GM11168 (cell line): ENCODE measurements at regions not wholly inside any gene's neighbourhood (a gene's known extent, or its start where the extent isn't known, plus 50 kb on each side); places are given as distances from the start of the nearest gene placed in this dataset.
"Not testable (repeated sequence)": the region's sequence is repeated elsewhere in the genome, so short reads cannot be mapped to it uniquely, and the experiment has no call there.

ENCODE experiments used
- in situ Hi-C: fragments of 300-500 bp; cut with MboI; formaldehyde crosslinking; loops from one replicate; pipeline ENCODE4 v1.12.0; 2022; ENCODE audit warnings: low sequenced_read_pairs; ENCODE audit not compliant: unreplicated experiment

GRCh38 chr1:245039196-245039595 is 115.6 kb upstream of the KIF26B start:
- in situ Hi-C loops: no loop called here

GRCh38 chr1:245036102-245036501 is 118.7 kb upstream of the KIF26B start:
- in situ Hi-C loops: no loop called here

- in situ Hi-C loops: no loop called here
These were observed 123.7 kb upstream of the KIF26B start for GRCh38 chr1:245031041-245031440.

- in situ Hi-C loops: no loop called here
These were observed 128.5 kb upstream of the KIF26B start for GRCh38 chr1:245026247-245026646.

- in situ Hi-C loops: no loop called here
These were observed 129.3 kb upstream of the KIF26B start for GRCh38 chr1:245025525-245025924.

- in situ Hi-C loops: no loop called here
These were observed 131.6 kb upstream of the KIF26B start for GRCh38 chr1:245023222-245023621.

- in situ Hi-C loops: no loop called here
These were observed 134.8 kb upstream of the KIF26B start for GRCh38 chr1:245019910-245020486.

- in situ Hi-C loops: no loop called here
These were observed 138.1 kb upstream of the KIF26B start for GRCh38 chr1:245016700-245017099.

GRCh38 chr1:245015031-245015430 is 139.8 kb upstream of the KIF26B start:
- in situ Hi-C loops: no loop called here

- in situ Hi-C loops: no loop called here
These were observed 140.3 kb upstream of the KIF26B start for GRCh38 chr1:245014247-245015029.

- in situ Hi-C loops: no loop called here
These were observed 144.7 kb upstream of the KIF26B start for GRCh38 chr1:245010018-245010614.

- in situ Hi-C loops: no loop called here
These were observed 144.4 kb upstream of the HNRNPU start for GRCh38 chr1:245008761-245009160.

GRCh38 chr1:245007852-245008251 is 143.5 kb upstream of the HNRNPU start:
- in situ Hi-C loops: no loop called here

GRCh38 chr1:245003246-245003645 is 138.9 kb upstream of the HNRNPU start:
- in situ Hi-C loops: no loop called here

GRCh38 chr1:245001252-245001651 is 136.9 kb upstream of the HNRNPU start:
- in situ Hi-C loops: no loop called here

GRCh38 chr1:245000872-245001188 is 136.5 kb upstream of the HNRNPU start:
- in situ Hi-C loops: no loop called here

- in situ Hi-C loops: not testable (repeated sequence)
These were observed 135.3 kb upstream of the HNRNPU start for GRCh38 chr1:244999644-245000043.

- in situ Hi-C loops: no loop called here
These were observed 134.5 kb upstream of the HNRNPU start for GRCh38 chr1:244998717-244999346.

GRCh38 chr1:244995602-244996400 is 131.5 kb upstream of the HNRNPU start:
- in situ Hi-C loops: no loop called here

GRCh38 chr1:244992833-244993232 is 128.5 kb upstream of the HNRNPU start:
- in situ Hi-C loops: no loop called here
